Progenitor cell of endocrine pancreas (in vitro differentiated cells): ENCODE measurements at regions not wholly inside any gene's neighbourhood (a gene's known extent, or its start where the extent isn't known, plus 50 kb on each side); places are given as distances from the start of the nearest gene placed in this dataset.

Source experiments
- DNase-seq: peaks from one replicate; pipeline ENCODE4 v3.0.0; 2021; ENCODE audit warnings: low spot score; ENCODE audit not compliant: unreplicated experiment
- H3K27ac Mint-ChIP-seq: 2 replicates; pipeline ENCODE4 v1.8.0; 2021; ENCODE audit warnings: mild to moderate bottlenecking, moderate library complexity, mixed read lengths
- H3K27me3 Mint-ChIP-seq: 2 replicates; pipeline ENCODE4 v1.8.0; 2021; ENCODE audit warnings: mixed read lengths
- H3K36me3 Mint-ChIP-seq: 2 replicates; pipeline ENCODE4 v1.8.0; 2022; ENCODE audit warnings: mixed read lengths; ENCODE audit not compliant: insufficient read depth
- H3K4me1 Mint-ChIP-seq: 2 replicates; pipeline ENCODE4 v1.8.0; 2021; ENCODE audit warnings: low read depth, mixed read lengths
- H3K4me3 Mint-ChIP-seq: 2 replicates; pipeline ENCODE4 v1.8.0; 2021; ENCODE audit warnings: low read depth, mild to moderate bottlenecking, moderate library complexity, mixed read lengths
- H3K9me3 Mint-ChIP-seq: 2 replicates; pipeline ENCODE4 v1.8.0; 2021; ENCODE audit warnings: low read depth, mixed read lengths
- CTCF ChIP-seq: fragments of 200-600 bp; sonication (generic); IDR thresholded peaks from one replicate; pipeline ENCODE4 v1.5.0; 2021; ENCODE audit warnings: antibody characterized with exemption, mild to moderate bottlenecking; ENCODE audit not compliant: unreplicated experiment

- Mint-ChIP-seq H3K4me3 (no peak overlapping the region), H3K36me3 (no peaks in the 10 kb centered on the region), H3K9me3 (no peaks in the 10 kb centered on the region), H3K4me1 (no peaks in the 10 kb centered on the region), H3K27me3 (no peaks in the 10 kb centered on the region), H3K27ac (no peak overlapping the region)
- no peak for DNase-seq
- no peak for TF ChIP-seq CTCF
Measured at GRCh38 chr21:20523191-20523590, 475.0 kb upstream of the NCAM2 start.

GRCh38 chr21:20527731-20528460 is 470.3 kb upstream of the NCAM2 start:
- Mint-ChIP-seq H3K4me3 (no peak overlapping the region), H3K27ac (no peak overlapping the region), H3K4me1 (no peaks in the 10 kb centered on the region), H3K36me3 (no peaks in the 10 kb centered on the region), H3K27me3 (no peaks in the 10 kb centered on the region), H3K9me3 (no peaks in the 10 kb centered on the region)
- DNase-seq, result no peak
- TF ChIP-seq CTCF, result no peak

GRCh38 chr21:20537130-20537529 is 461.1 kb upstream of the NCAM2 start:
- Mint-ChIP-seq H3K4me3 (no peak overlapping the region), H3K9me3 (no peaks in the 10 kb centered on the region), H3K36me3 (no peaks in the 10 kb centered on the region), H3K27ac (no peak overlapping the region), H3K4me1 (no peaks in the 10 kb centered on the region), H3K27me3 (no peaks in the 10 kb centered on the region)
- DNase-seq, result no peak
- no peak for TF ChIP-seq CTCF

GRCh38 chr21:20538039-20538658 is 460.1 kb upstream of the NCAM2 start:
- Mint-ChIP-seq H3K4me3 (no peak overlapping the region), H3K4me1 (no peaks in the 10 kb centered on the region), H3K27me3 (no peaks in the 10 kb centered on the region), H3K27ac (no peak overlapping the region), H3K9me3 (no peaks in the 10 kb centered on the region), H3K36me3 (no peaks in the 10 kb centered on the region)
- no peak for TF ChIP-seq CTCF
- no peak for DNase-seq

GRCh38 chr21:20545454-20545853 is 452.8 kb upstream of the NCAM2 start:
- no peaks in the 10 kb centered on the region for H3K36me3 Mint-ChIP-seq
- H3K27me3 Mint-ChIP-seq, result no peaks in the 10 kb centered on the region
- TF ChIP-seq CTCF, result no peak
- no peaks in the 10 kb centered on the region for H3K4me1 Mint-ChIP-seq
- DNase-seq, result no peak
- H3K27ac Mint-ChIP-seq, result no peak overlapping the region
- H3K9me3 Mint-ChIP-seq, result no peaks in the 10 kb centered on the region
- no peak overlapping the region for H3K4me3 Mint-ChIP-seq
